H1 (cell line): ENCODE measurements at regions not wholly inside any gene's neighbourhood (a gene's known extent, or its start where the extent isn't known, plus 50 kb on each side); places are given as distances from the start of the nearest gene placed in this dataset.

Source experiments
- CTCF ChIA-PET: fragments of 300-600 bp; sonication (Branson Sonifier 250); formaldehyde crosslinking; loops from one replicate; lab custom pipeline; 2021; ENCODE audit not compliant: partially characterized antibody; lab: Charles Lee
- POLR2A ChIA-PET: fragments of 300-600 bp; sonication (Branson Sonifier 250); formaldehyde crosslinking; loops from one replicate; lab custom pipeline; 2021; ENCODE audit warnings: inconsistent platforms; ENCODE audit not compliant: partially characterized antibody; lab: Charles Lee
- DNase-seq, 2 experiments: peaks; one replicate each; pipeline versions ENCODE4 v3.0.0 to v3.0.0-alpha.2; 2010 to 2022; ENCODE audit warnings: low spot score in 2 of 2, low read depth in 1 of 2, mixed read lengths in 1 of 2
- FAIRE-seq: peaks from 2 replicates; lab custom pipeline; 2011; peaks lifted over from hg19 to GRCh38; lab: Jason Lieb, UNC
- H2AFZ ChIP-seq: 2 replicates; pipeline ENCODE4 v1.8.1; 2012; ENCODE audit warnings: low read length, inconsistent platforms
- H2AK5ac ChIP-seq: 2 replicates; pipeline ENCODE4 v1.6.1; 2013; ENCODE audit warnings: low read depth, low read length
- H2BK120ac ChIP-seq: replicated peaks from 2 replicates; pipeline ENCODE3; 2013; ENCODE audit warnings: low read depth, low read length, inconsistent platforms
- H2BK12ac ChIP-seq: 2 replicates; pipeline ENCODE4 v1.6.1; 2013; ENCODE audit warnings: low read depth, low read length
- H2BK15ac ChIP-seq: 2 replicates; pipeline ENCODE4 v1.6.1; 2013; ENCODE audit warnings: low read length
- H2BK20ac ChIP-seq: 2 replicates; pipeline ENCODE4 v1.6.1; 2013; ENCODE audit warnings: low read length
- H2BK5ac ChIP-seq: 2 replicates; pipeline ENCODE4 v1.6.1; 2013; ENCODE audit warnings: low read depth, low read length
- H3K14ac ChIP-seq: 2 replicates; pipeline ENCODE4 v1.6.1; 2013; ENCODE audit warnings: inconsistent platforms; ENCODE audit not compliant: insufficient read length
- H3K18ac ChIP-seq: 2 replicates; pipeline ENCODE4 v1.6.1; 2013; ENCODE audit warnings: low read length; ENCODE audit errors: extremely low read depth
- H3K23ac ChIP-seq: 2 replicates; pipeline ENCODE4 v1.6.1; 2013; ENCODE audit warnings: inconsistent platforms; ENCODE audit not compliant: insufficient read length
- H3K23me2 ChIP-seq: 2 replicates; pipeline ENCODE4 v1.6.1; 2013; ENCODE audit warnings: low read depth, low read length
- H3K27ac ChIP-seq: 2 replicates; pipeline ENCODE4 v1.6.1; 2011; ENCODE audit warnings: low read depth, low read length, inconsistent platforms
- H3K27me3 ChIP-seq, 4 experiments: replicated peaks in 1 of 4; 1 replicate in 1 of 4; 2 replicates in 3 of 4; pipeline versions ENCODE4 v1.6.1 to v1.8.1; 2011 to 2013; ENCODE audit warnings: low read length in 3 of 4, mild to moderate bottlenecking in 3 of 4, inconsistent platforms in 2 of 4, mixed read lengths in 2 of 4, moderate library complexity in 1 of 4; ENCODE audit not compliant: control insufficient read depth in 3 of 4, insufficient read depth in 3 of 4; ENCODE audit errors: extremely low read depth in 1 of 4
- H3K36me3 ChIP-seq, 4 experiments: 2 replicates each; pipeline versions ENCODE4 v1.6.1 to v1.8.1; 2011 to 2013; ENCODE audit warnings: mild to moderate bottlenecking in 4 of 4, low read length in 3 of 4, moderate library complexity in 2 of 4, control low read depth in 1 of 4, inconsistent platforms in 1 of 4; ENCODE audit not compliant: insufficient read depth in 4 of 4, control insufficient read depth in 2 of 4
- H3K4ac ChIP-seq: replicated peaks from 2 replicates; pipeline ENCODE3; 2013; ENCODE audit warnings: low read length, low read depth, mixed read lengths, inconsistent platforms; ENCODE audit not compliant: insufficient read length
- H3K4me1 ChIP-seq, 4 experiments: replicated peaks in 1 of 4; 1 replicate in 1 of 4; 2 replicates in 3 of 4; pipeline versions ENCODE4 v1.6.1 to v1.8.1; 2011 to 2013; ENCODE audit warnings: low read length in 3 of 4, inconsistent platforms in 2 of 4, mixed read lengths in 1 of 4; ENCODE audit not compliant: insufficient read depth in 4 of 4, control insufficient read depth in 3 of 4
- H3K4me2 ChIP-seq, 2 experiments: 2 replicates each; pipeline versions ENCODE4 v1.6.1 to v1.8.1; 2011 to 2013; ENCODE audit warnings: low read depth in 2 of 2, low read length in 2 of 2, control low read depth in 1 of 2, inconsistent platforms in 1 of 2, mild to moderate bottlenecking in 1 of 2; ENCODE audit not compliant: insufficient read depth in 1 of 2
- H3K4me3 ChIP-seq, 4 experiments: fragments of 200-600, 300-600 bp in 1 of 4; sonication (generic), shearing (Covaris generic), sonication (Bioruptor Twin) in 1 of 4; 2 replicates each; pipeline versions ENCODE4 v1.5.1 to v1.8.1; 2011 to 2016; ENCODE audit warnings: low read length in 4 of 4, low read depth in 3 of 4, control low read depth in 2 of 4, inconsistent platforms in 2 of 4, mild to moderate bottlenecking in 2 of 4, mixed read lengths in 1 of 4, moderate library complexity in 1 of 4; ENCODE audit not compliant: insufficient read depth in 2 of 4; ENCODE audit errors: extremely low read depth in 1 of 4
- H3K56ac ChIP-seq: replicated peaks from 2 replicates; pipeline ENCODE3; 2013; ENCODE audit warnings: low read depth, mild to moderate bottlenecking, mixed read lengths, low read length, inconsistent platforms; ENCODE audit not compliant: insufficient read length
- H3K79me1 ChIP-seq: 2 replicates; pipeline ENCODE4 v1.6.1; 2013; ENCODE audit warnings: low read depth, low read length, control low read depth
- H3K79me2 ChIP-seq, 2 experiments: 2 replicates each; pipeline versions ENCODE4 v1.6.1 to v1.8.1; 2012 to 2013; ENCODE audit warnings: low read length in 2 of 2, mild to moderate bottlenecking in 2 of 2, inconsistent platforms in 1 of 2; ENCODE audit not compliant: insufficient read depth in 2 of 2, control insufficient read depth in 1 of 2
- H3K9ac ChIP-seq, 4 experiments: replicated peaks in 1 of 4; 1 replicate in 1 of 4; 2 replicates in 3 of 4; pipeline versions ENCODE4 v1.6.1 to v1.8.1; 2011 to 2013; ENCODE audit warnings: low read depth in 3 of 4, low read length in 3 of 4, control low read depth in 2 of 4, mild to moderate bottlenecking in 2 of 4, moderate library complexity in 2 of 4, inconsistent platforms in 1 of 4; ENCODE audit errors: extremely low read depth in 1 of 4
- H3K9me3 ChIP-seq, 2 experiments: 2 replicates each; pipeline versions ENCODE4 v1.6.1 to v1.8.1; 2012 to 2013; ENCODE audit warnings: mild to moderate bottlenecking in 2 of 2, moderate library complexity in 2 of 2, control low read depth in 1 of 2, inconsistent platforms in 1 of 2, low read depth in 1 of 2, low read length in 1 of 2, mixed read lengths in 1 of 2; ENCODE audit not compliant: insufficient read depth in 2 of 2
- H4K20me1 ChIP-seq, 2 experiments: replicated peaks in 1 of 2; 2 replicates each; pipeline versions ENCODE3 to v1.8.1; 2011 to 2013; ENCODE audit warnings: inconsistent platforms in 2 of 2, low read length in 2 of 2, mild to moderate bottlenecking in 1 of 2; ENCODE audit not compliant: insufficient read depth in 2 of 2, control insufficient read depth in 1 of 2
- H4K5ac ChIP-seq: 2 replicates; pipeline ENCODE4 v1.6.1; 2013; ENCODE audit warnings: low read length, low read depth, mixed read lengths, inconsistent platforms; ENCODE audit not compliant: insufficient read length
- H4K8ac ChIP-seq: 2 replicates; pipeline ENCODE4 v1.8.0; 2013; ENCODE audit warnings: mild to moderate bottlenecking, moderate library complexity, low read length, inconsistent platforms; ENCODE audit not compliant: insufficient read depth; ENCODE audit errors: extremely low read depth
- H4K91ac ChIP-seq: replicated peaks from 2 replicates; pipeline ENCODE3; 2013; ENCODE audit warnings: low read length, mixed read lengths, inconsistent platforms; ENCODE audit not compliant: insufficient read length
- ATF2 ChIP-seq: IDR thresholded peaks from 2 replicates; pipeline ENCODE4 v1.6.1; 2012; ENCODE audit warnings: low read length, inconsistent platforms
- MAX ChIP-seq: IDR thresholded peaks from 2 replicates; pipeline ENCODE4 v1.6.1; 2012; ENCODE audit warnings: inconsistent platforms
- SIN3A ChIP-seq, 2 experiments: IDR thresholded peaks in 1 of 2; conservative IDR thresholded peaks in 1 of 2; 2 replicates each; pipeline ENCODE4 v1.6.1; 2011 to 2012; ENCODE audit warnings: low read length in 2 of 2, improper control_type of control experiment in 1 of 2, low read depth in 1 of 2, mild to moderate bottlenecking in 1 of 2
- WGBS, 2 experiments: shearing (Covaris generic) in 1 of 2; methylation state at CpG; one replicate each; pipeline versions ENCODE4 v1.1.6 to v1.1.7; 2013 to 2015; ENCODE audit warnings: low lambda C conversion rate in 2 of 2, mixed read lengths in 2 of 2, inconsistent platforms in 1 of 2, low coverage in 1 of 2, missing lambda C conversion rate in 1 of 2; ENCODE audit not compliant: insufficient replicate concordance in 2 of 2, insufficient coverage in 1 of 2, insufficient read length in 1 of 2; ENCODE audit errors: extremely low coverage in 1 of 2, missing lambda C conversion rate in 1 of 2; 5-methylcytosine and 5-hydroxymethylcytosine counted together

GRCh38 chr5:67310169-67310568 lies 113.6 kb upstream of the CD180 start:
- no peak overlapping the region for H3K4me2 ChIP-seq
- no peak overlapping the region for H3K18ac ChIP-seq
- H3K4ac ChIP-seq: no peak overlapping the region
- H3K14ac ChIP-seq: no peak overlapping the region
- no peak overlapping the region for H2AFZ ChIP-seq
- no peak overlapping the region for H4K91ac ChIP-seq
- no peak overlapping the region for H2BK15ac ChIP-seq
- H4K8ac ChIP-seq: no peak overlapping the region
- no peak overlapping the region for H3K27ac ChIP-seq
- WGBS, 2 experiments: 86% methylated on average over 1 of the region's 1 CpG; no CpG with 5 or more reads in 1 of the 2 experiments
- CTCF ChIA-PET: no interaction called here
- H4K20me1 ChIP-seq: no peaks in the 10 kb centered on the region
- POLR2A ChIA-PET: no interaction called here
- DNase-seq (no peak), FAIRE-seq (no peak)
- no peak overlapping the region for H4K5ac ChIP-seq
- H3K23ac ChIP-seq: no peak overlapping the region
- no peak overlapping the region for H3K9ac ChIP-seq
- H2BK120ac ChIP-seq: no peak overlapping the region
- no peaks in the 10 kb centered on the region for H3K9me3 ChIP-seq
- no peaks in the 10 kb centered on the region for H3K4me1 ChIP-seq
- no peaks in the 10 kb centered on the region for H3K79me2 ChIP-seq
- H2BK5ac ChIP-seq: no peak overlapping the region
- H3K79me1 ChIP-seq: no peaks in the 10 kb centered on the region
- no peaks in the 10 kb centered on the region for H3K23me2 ChIP-seq
- H2BK20ac ChIP-seq: no peak overlapping the region
- no peaks in the 10 kb centered on the region for H3K27me3 ChIP-seq
- no peak overlapping the region for H3K56ac ChIP-seq
- H2AK5ac ChIP-seq: no peak overlapping the region
- no peak overlapping the region for H3K4me3 ChIP-seq
- H3K36me3 ChIP-seq: no peaks in the 10 kb centered on the region
- H2BK12ac ChIP-seq: no peak overlapping the region
- TF ChIP-seq SIN3A (conservative IDR thresholded peaks at IDR 0.05 in 1 of 2, IDR thresholded peaks at IDR 0.05 in 1 of 2; ENCODE audit: low read depth in 1 of 2, low read length in 2 of 2) (no peak), ATF2 (no peak), MAX (no peak)
